Hepatocyte (in vitro differentiated cells): ENCODE measurements at regions not wholly inside any gene's neighbourhood (a gene's known extent, or its start where the extent isn't known, plus 50 kb on each side); places are given as distances from the start of the nearest gene placed in this dataset.

Experiments
- DNase-seq: peaks from one replicate; pipeline ENCODE4 v3.0.0-alpha.2; 2016; ENCODE audit warnings: low spot score
- H2AFZ ChIP-seq: fragments of 200-600 bp; sonication (generic); 2 replicates; pipeline ENCODE4 v1.6.0; 2016; ENCODE audit warnings: antibody characterized with exemption, mild to moderate bottlenecking
- H3K27ac ChIP-seq: fragments of 200-600 bp; sonication (generic); 2 replicates; pipeline ENCODE4 v1.5.1; 2016; ENCODE audit warnings: mild to moderate bottlenecking
- H3K27me3 ChIP-seq: fragments of 200-600 bp; sonication (generic); 2 replicates; pipeline ENCODE4 v1.6.1; 2016
- H3K36me3 ChIP-seq: fragments of 200-600 bp; sonication (generic); replicated peaks from 2 replicates; pipeline ENCODE4 v1.5.1; 2016; ENCODE audit warnings: low read depth; ENCODE audit not compliant: insufficient read depth
- H3K4me1 ChIP-seq: fragments of 200-600 bp; sonication (generic); 2 replicates; pipeline ENCODE4 v1.5.1; 2016; ENCODE audit warnings: mild to moderate bottlenecking, moderate library complexity; ENCODE audit not compliant: insufficient read depth
- H3K4me2 ChIP-seq: fragments of 200-600 bp; sonication (generic); 2 replicates; pipeline ENCODE4 v1.6.0; 2016
- H3K4me3 ChIP-seq: fragments of 200-600 bp; sonication (generic); 2 replicates; pipeline ENCODE4 v1.5.1; 2016; ENCODE audit warnings: mild to moderate bottlenecking
- H3K79me2 ChIP-seq: fragments of 200-600 bp; sonication (generic); 2 replicates; pipeline ENCODE4 v1.6.0; 2017; ENCODE audit warnings: mild to moderate bottlenecking
- H3K9me2 ChIP-seq: fragments of 200-600 bp; sonication (generic); replicated peaks from 2 replicates; pipeline ENCODE4 v1.6.0; 2017; ENCODE audit warnings: mild to moderate bottlenecking; ENCODE audit not compliant: insufficient read depth
- H3K9me3 ChIP-seq: fragments of 200-600 bp; sonication (generic); 2 replicates; pipeline ENCODE4 v1.5.1; 2016; ENCODE audit warnings: low read depth, mild to moderate bottlenecking
- H4K20me1 ChIP-seq: fragments of 200-600 bp; sonication (generic); 2 replicates; pipeline ENCODE4 v1.6.0; 2016; ENCODE audit warnings: mild to moderate bottlenecking; ENCODE audit not compliant: insufficient read depth, poor library complexity, severe bottlenecking
- EZH2 ChIP-seq: fragments of 200-600 bp; sonication (generic); IDR thresholded peaks from 2 replicates; pipeline ENCODE4 v1.6.1; 2016; ENCODE audit warnings: antibody characterized with exemption, mild to moderate bottlenecking, borderline replicate concordance
- EZH2phosphoT487 ChIP-seq: fragments of 200-600 bp; sonication (generic); IDR thresholded peaks from one replicate; pipeline ENCODE4 v1.6.1; 2018; ENCODE audit warnings: antibody characterized with exemption, mild to moderate bottlenecking, low read depth, moderate library complexity; ENCODE audit not compliant: unreplicated experiment, severe bottlenecking
- WGBS: methylation state at CpG from one replicate; pipeline ENCODE4 v1.1.6; 2016; ENCODE audit warnings: low lambda C conversion rate; ENCODE audit errors: missing lambda C conversion rate; 5-methylcytosine and 5-hydroxymethylcytosine counted together
- TF ChIP-seq, protein P1 (sequence below): fragments of 200-600 bp; sonication (generic); IDR thresholded peaks from 2 replicates; pipeline ENCODE4 v1.5.1; 2016; ENCODE audit warnings: antibody characterized with exemption, mild to moderate bottlenecking; ENCODE audit not compliant: poor library complexity

DNA sequence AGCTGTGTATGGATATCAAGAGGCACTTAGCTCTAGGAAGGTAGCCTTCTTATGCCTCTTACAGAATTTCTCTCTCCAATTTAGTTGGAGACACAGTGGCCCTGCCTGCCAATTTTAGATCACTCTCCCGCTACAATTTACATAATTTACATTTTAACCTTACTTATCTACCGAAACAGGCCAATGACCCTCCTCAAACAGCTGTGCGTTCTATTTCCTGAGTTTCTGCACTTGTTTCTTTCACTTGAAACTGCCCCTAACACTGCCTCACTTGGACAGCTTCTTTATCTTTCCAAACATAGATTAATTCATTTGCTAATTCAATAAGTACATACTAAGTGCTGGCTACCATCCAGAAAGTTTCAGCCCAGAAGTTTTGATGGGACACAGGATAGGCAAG lies 52.9 kb upstream of the HDDC2 start:
- Histone ChIP-seq H3K27me3 (peaks cover 9% of the 10 kb centered on the region), H3K4me3 (no peak overlapping the region), H3K9me3 (no peaks in the 10 kb centered on the region), H3K36me3 (no peaks in the 10 kb centered on the region), H3K27ac (no peak overlapping the region), H3K4me1 (no peaks in the 10 kb centered on the region), H2AFZ (no peak overlapping the region), H4K20me1 (no peaks in the 10 kb centered on the region), H3K9me2 (no peaks in the 10 kb centered on the region), H3K4me2 (no peak overlapping the region), H3K79me2 (no peaks in the 10 kb centered on the region)
- 81% methylated on average over 3 of the region's 3 CpGs for WGBS
- TF ChIP-seq EZH2phosphoT487 (no peak), EZH2 (no peak)
- TF ChIP-seq, protein P1, sequence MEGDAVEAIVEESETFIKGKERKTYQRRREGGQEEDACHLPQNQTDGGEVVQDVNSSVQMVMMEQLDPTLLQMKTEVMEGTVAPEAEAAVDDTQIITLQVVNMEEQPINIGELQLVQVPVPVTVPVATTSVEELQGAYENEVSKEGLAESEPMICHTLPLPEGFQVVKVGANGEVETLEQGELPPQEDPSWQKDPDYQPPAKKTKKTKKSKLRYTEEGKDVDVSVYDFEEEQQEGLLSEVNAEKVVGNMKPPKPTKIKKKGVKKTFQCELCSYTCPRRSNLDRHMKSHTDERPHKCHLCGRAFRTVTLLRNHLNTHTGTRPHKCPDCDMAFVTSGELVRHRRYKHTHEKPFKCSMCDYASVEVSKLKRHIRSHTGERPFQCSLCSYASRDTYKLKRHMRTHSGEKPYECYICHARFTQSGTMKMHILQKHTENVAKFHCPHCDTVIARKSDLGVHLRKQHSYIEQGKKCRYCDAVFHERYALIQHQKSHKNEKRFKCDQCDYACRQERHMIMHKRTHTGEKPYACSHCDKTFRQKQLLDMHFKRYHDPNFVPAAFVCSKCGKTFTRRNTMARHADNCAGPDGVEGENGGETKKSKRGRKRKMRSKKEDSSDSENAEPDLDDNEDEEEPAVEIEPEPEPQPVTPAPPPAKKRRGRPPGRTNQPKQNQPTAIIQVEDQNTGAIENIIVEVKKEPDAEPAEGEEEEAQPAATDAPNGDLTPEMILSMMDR, result no peak
- DNase-seq, result no peak

DNA sequence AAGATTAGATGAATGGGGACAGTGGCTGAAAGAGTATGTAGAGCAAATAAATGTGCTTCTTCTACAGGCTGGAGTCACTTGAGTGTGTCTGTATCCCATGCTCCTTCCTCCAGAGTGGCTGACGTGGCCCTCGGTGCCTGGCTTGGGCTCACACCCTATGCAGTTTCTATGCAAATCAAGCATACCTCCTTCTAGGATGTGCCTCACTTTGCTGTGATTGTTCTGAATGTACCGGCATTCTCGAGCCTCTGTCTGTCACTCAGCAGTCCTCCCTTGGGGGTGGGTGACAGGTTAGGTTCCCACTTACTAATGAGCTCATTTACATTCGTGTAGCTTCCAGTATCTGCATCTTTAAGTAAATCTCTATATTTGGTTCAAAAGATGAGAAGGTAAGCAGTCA lies 55.1 kb upstream of the HDDC2 start:
- no peak overlapping the region for H2AFZ ChIP-seq
- no peaks in the 10 kb centered on the region for H3K9me3 ChIP-seq
- no peaks in the 10 kb centered on the region for H3K79me2 ChIP-seq
- no peak for TF ChIP-seq EZH2phosphoT487
- no peak for TF ChIP-seq EZH2
- TF ChIP-seq, protein P1, result no peak
- H3K4me3 ChIP-seq, result no peak overlapping the region
- no peak overlapping the region for H3K4me2 ChIP-seq
- peaks cover 9% of the 10 kb centered on the region for H3K27me3 ChIP-seq
- H4K20me1 ChIP-seq, result no peaks in the 10 kb centered on the region
- H3K9me2 ChIP-seq, result no peaks in the 10 kb centered on the region
- DNase-seq, result no peak
- no peaks in the 10 kb centered on the region for H3K4me1 ChIP-seq
- no peak overlapping the region for H3K27ac ChIP-seq
- WGBS, result 37% methylated on average over 5 of the region's 5 CpGs
- H3K36me3 ChIP-seq, result no peaks in the 10 kb centered on the region

GRCh38 chr6:125357515-125358256 lies 55.9 kb upstream of the HDDC2 start:
- WGBS, result 56% methylated on average over 8 of the region's 8 CpGs
- H3K36me3 ChIP-seq, result no peaks in the 10 kb centered on the region
- H3K4me3 ChIP-seq, result no peak overlapping the region
- H2AFZ ChIP-seq, result no peak overlapping the region
- H3K4me2 ChIP-seq, result no peak overlapping the region
- H3K27me3 ChIP-seq, result peaks cover 13% of the 10 kb centered on the region
- no peaks in the 10 kb centered on the region for H3K9me2 ChIP-seq
- peak; percentile 12 for DNase-seq
- peaks cover 3% of the 10 kb centered on the region for H3K4me1 ChIP-seq
- H3K27ac ChIP-seq, result no peak overlapping the region
- H3K79me2 ChIP-seq, result no peaks in the 10 kb centered on the region
- no peaks in the 10 kb centered on the region for H3K9me3 ChIP-seq
- TF ChIP-seq EZH2phosphoT487, result no peak
- TF ChIP-seq, protein P1, result no peak
- TF ChIP-seq EZH2, result no peak
- H4K20me1 ChIP-seq, result no peaks in the 10 kb centered on the region

DNA sequence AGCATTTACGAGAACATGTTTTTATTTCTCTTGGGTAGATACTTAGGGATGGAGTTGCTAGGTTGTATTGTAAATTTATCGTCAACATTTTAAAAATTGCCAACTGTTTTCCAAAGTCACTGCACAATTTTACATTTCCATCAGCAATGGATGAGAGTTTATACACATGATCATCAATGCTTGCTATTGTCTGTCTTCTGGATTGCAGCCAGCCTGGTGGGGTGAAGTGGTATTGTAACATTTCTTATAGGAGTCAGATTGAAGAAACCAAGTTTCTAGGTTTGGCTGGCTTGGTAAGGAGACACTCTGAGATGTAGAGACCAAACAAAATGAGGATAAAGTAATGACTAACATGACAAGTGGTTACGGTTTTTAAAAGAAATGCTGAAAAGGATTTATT lies 57.1 kb upstream of the HDDC2 start:
- TF ChIP-seq, protein P1, result no peak
- TF ChIP-seq EZH2phosphoT487, result no peak
- no peak for TF ChIP-seq EZH2
- no peak overlapping the region for H3K27ac ChIP-seq
- 88% methylated on average over 3 of the region's 3 CpGs for WGBS
- H3K4me2 ChIP-seq, result no peak overlapping the region
- no peaks in the 10 kb centered on the region for H3K9me3 ChIP-seq
- peaks cover 13% of the 10 kb centered on the region for H3K27me3 ChIP-seq
- no peak overlapping the region for H2AFZ ChIP-seq
- no peaks in the 10 kb centered on the region for H4K20me1 ChIP-seq
- no peak for DNase-seq
- H3K4me1 ChIP-seq, result peaks cover 10% of the 10 kb centered on the region
- H3K4me3 ChIP-seq, result no peak overlapping the region
- H3K79me2 ChIP-seq, result no peaks in the 10 kb centered on the region
- H3K9me2 ChIP-seq, result no peaks in the 10 kb centered on the region
- no peaks in the 10 kb centered on the region for H3K36me3 ChIP-seq
